Coronary artery (tissue), 2 donors: ENCODE measurements at regions not wholly inside any gene's neighbourhood (a gene's known extent, or its start where the extent isn't known, plus 50 kb on each side); places are given as distances from the start of the nearest gene placed in this dataset.

Experiments used
- DNase-seq: peaks from one replicate; pipeline ENCODE4 v3.0.0-alpha.2; 2017; ENCODE audit warnings: low spot score
- H3K27ac ChIP-seq, 2 donors: fragments of 200-600 bp; sonication (generic); one replicate each; pipeline ENCODE4 v1.5.1; 2016 to 2019
- H3K4me3 ChIP-seq: fragments of 200-600 bp; sonication (generic); 2 replicates; pipeline ENCODE4 v1.5.1; 2016; ENCODE audit warnings: mild to moderate bottlenecking, moderate library complexity
- TF ChIP-seq, protein P1 (sequence below): fragments of 200-600 bp; sonication (generic); IDR thresholded peaks from one replicate; pipeline ENCODE4 v1.5.1; 2019; ENCODE audit warnings: antibody characterized with exemption

DNA sequence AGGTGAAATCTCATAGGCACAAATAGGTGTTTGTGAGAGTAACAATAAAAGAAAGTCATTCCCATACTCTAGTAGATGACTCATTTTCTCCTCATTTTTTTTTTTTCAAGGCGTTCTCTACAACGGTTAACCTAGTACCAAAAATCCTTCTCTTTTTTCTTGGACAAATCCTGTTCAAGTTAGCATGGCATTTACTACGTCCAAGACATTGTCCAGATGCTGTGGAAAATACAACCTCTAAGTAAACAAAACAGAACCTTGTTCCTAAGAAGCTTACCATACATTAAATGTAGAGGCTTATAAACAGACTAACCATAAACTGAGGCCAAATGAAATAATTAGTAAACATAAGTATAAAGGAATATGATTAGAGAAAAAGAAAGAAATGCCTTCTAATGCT is 76.2 kb upstream of the RGS4 start:
- TF ChIP-seq, protein P1, sequence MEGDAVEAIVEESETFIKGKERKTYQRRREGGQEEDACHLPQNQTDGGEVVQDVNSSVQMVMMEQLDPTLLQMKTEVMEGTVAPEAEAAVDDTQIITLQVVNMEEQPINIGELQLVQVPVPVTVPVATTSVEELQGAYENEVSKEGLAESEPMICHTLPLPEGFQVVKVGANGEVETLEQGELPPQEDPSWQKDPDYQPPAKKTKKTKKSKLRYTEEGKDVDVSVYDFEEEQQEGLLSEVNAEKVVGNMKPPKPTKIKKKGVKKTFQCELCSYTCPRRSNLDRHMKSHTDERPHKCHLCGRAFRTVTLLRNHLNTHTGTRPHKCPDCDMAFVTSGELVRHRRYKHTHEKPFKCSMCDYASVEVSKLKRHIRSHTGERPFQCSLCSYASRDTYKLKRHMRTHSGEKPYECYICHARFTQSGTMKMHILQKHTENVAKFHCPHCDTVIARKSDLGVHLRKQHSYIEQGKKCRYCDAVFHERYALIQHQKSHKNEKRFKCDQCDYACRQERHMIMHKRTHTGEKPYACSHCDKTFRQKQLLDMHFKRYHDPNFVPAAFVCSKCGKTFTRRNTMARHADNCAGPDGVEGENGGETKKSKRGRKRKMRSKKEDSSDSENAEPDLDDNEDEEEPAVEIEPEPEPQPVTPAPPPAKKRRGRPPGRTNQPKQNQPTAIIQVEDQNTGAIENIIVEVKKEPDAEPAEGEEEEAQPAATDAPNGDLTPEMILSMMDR, result no peak
- no peak for DNase-seq
- Histone ChIP-seq H3K4me3 (no peak overlapping the region), H3K27ac (no peak overlapping the region)

DNA sequence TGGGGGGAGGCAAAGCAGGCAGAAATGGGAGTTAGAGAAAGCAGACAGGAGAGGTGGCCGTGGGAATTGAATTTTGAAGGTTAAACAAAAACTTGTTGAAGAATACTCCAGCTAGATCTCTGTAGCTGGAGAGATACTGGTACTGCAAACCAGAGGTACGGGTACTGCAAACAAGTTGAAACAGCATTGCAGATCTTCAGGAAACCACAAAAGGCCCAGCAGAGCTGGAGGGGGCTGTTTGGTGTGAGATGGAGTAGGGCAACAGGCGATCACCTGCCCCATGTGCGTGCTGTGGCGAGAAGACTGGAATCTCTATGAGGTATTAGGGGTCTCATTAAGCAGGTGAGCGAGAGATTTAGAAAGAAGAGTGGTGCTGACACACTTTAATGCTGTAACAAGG is 77.7 kb upstream of the RGS4 start:
- Histone ChIP-seq H3K4me3 (no peak overlapping the region), H3K27ac (no peak overlapping the region)
- TF ChIP-seq, protein P1, result no peak
- no peak for DNase-seq

DNA sequence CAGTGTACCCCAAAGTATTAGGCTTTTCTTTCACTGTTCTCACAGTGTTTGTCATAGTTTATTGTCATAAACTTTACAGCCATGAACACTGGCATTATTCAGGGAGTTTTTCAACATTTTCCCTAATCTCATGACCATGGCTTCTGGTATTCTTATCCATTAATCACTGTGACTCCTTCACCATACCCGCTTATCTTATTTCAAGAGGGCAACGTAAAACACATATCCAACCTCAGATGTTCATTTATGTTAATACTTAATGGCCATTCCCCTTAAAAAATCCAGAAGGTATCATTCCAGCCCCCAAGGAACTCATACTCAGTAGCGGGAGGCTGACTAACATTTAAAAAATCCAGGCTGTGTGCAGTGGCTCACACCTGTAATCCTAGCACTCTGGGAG is 78.5 kb upstream of the RGS4 start:
- H3K4me3 ChIP-seq, result no peak overlapping the region
- DNase-seq, result no peak
- TF ChIP-seq, protein P1, result no peak
- H3K27ac ChIP-seq, result no peak overlapping the region

DNA sequence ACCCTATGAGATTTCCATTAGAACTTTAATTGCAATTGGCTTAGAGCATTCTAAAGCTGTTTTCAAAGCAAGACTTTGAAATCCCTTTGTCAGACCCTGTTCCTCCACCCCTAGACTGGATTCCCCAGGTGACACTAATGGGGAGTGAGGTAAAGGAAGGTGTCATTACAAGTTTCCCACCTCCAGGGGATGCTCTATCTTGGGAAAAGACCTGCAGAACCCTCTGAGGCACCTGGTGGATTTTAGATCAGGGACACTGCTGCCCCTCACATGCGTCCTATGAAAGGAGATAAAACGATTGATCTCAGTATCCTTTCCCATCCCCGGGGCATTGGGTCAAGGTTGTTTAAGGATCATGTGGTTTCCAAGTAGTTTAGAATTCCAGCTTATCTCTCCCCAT is 80.3 kb upstream of the RGS4 start:
- Histone ChIP-seq H3K27ac (no peak overlapping the region), H3K4me3 (no peak overlapping the region)
- no peak for DNase-seq
- TF ChIP-seq, protein P1, result no peak

DNA sequence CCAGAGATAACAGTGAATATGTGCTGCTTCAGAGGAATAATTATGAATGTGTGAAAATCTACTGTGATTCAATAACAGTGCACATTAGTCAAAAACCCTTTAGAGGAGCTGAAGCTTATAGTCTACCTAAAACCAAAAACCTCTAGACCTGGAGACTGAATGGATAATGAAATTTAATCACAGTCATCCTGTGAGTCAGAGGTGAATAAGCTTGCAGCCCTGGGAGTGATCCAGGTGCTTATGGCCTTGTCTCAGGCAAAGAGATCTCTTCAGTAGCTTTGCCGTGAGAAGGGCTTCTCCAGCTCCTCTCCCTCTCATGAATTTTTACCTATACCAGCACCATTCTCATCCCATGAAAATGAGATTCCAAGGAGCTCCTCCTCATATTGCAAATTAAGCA is 81.3 kb upstream of the RGS4 start:
- Histone ChIP-seq H3K4me3 (no peak overlapping the region), H3K27ac (no peak overlapping the region)
- DNase-seq, result no peak
- TF ChIP-seq, protein P1, result no peak

DNA sequence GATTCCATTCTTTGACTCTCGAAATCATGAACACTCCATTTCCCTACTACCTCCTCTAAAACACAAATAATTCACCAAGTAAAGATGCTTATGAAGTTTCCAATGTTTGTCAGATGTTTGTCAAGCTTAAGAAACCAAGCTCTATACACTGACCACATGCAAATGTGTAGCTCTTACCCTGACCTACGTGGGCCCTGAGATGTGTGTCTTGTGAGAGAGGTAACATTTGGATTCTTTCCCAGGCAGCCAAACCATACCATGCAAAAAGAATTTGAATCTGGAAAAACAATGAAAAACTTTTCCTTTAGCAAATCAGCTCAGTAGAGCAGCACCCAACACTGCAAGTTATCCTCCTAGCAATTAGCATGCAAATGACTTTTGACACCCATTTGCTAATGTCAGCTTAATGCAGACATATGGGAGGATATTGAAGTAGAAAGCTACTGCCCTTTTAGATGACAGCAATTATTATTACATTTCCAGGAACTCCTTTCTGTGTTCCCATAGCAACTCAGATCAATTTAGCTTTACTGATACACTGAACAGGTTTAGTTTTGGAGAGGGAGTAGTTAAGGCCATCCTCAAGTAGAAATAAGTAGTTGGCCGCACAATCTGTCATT is 83.2 kb upstream of the RGS4 start:
- no peak overlapping the region for H3K27ac ChIP-seq
- DNase-seq, result no peak
- TF ChIP-seq, protein P1, result no peak
- no peak overlapping the region for H3K4me3 ChIP-seq

DNA sequence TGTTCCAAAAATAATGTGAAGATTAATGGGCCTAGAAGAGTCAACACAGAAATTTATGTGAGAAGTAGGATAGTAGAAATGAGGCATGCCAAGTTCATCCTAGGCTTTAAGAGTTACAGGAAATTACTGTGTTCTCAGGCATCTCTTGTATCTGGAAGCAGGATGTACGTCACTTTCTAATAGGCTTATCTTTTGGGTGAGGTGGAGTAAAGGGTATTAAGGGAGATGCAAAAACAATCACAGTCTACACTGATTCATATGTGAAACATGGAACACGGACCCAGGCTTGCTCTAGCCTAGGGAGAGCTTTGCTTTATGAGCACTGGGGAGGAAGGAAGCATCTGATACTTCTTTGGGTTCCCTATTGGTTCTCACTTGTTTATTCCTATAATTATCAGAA is 84.5 kb upstream of the RGS4 start:
- no peak for DNase-seq
- no peak overlapping the region for H3K27ac ChIP-seq
- no peak overlapping the region for H3K4me3 ChIP-seq
- TF ChIP-seq, protein P1, result no peak
